CD4-positive, alpha-beta T cell treated with Interleukin-15 for 4 hours (primary cell): ENCODE measurements at regions not wholly inside any gene's neighbourhood (a gene's known extent, or its start where the extent isn't known, plus 50 kb on each side); places are given as distances from the start of the nearest gene placed in this dataset.

Experiments
- DNase-seq: peaks from one replicate; pipeline ENCODE4 v3.0.0-alpha.2; 2020; ENCODE audit warnings: low spot score

- no peak for DNase-seq
These were observed 329.5 kb upstream of the KIRREL3 start for GRCh38 chr11:127330044-127330443.

- DNase-seq: no peak
These were observed 307.7 kb upstream of the KIRREL3 start for GRCh38 chr11:127308291-127308690.

GRCh38 chr11:127307700-127308099 is 307.1 kb upstream of the KIRREL3 start:
- no peak for DNase-seq

GRCh38 chr11:127304634-127305033 is 304.1 kb upstream of the KIRREL3 start:
- no peak for DNase-seq

GRCh38 chr11:127288926-127289325 is 288.4 kb upstream of the KIRREL3 start:
- DNase-seq: no peak

- no peak for DNase-seq
These were observed 281.0 kb upstream of the KIRREL3 start for GRCh38 chr11:127281534-127281933.

- no peak for DNase-seq
These were observed 275.2 kb upstream of the KIRREL3 start for GRCh38 chr11:127275774-127276173.

- no peak for DNase-seq
These were observed 273.7 kb upstream of the KIRREL3 start for GRCh38 chr11:127274328-127274676.

GRCh38 chr11:127273593-127274327 is 273.2 kb upstream of the KIRREL3 start:
- DNase-seq: no peak

GRCh38 chr11:127270851-127271250 is 270.3 kb upstream of the KIRREL3 start:
- no peak for DNase-seq

- DNase-seq: no peak
These were observed 269.3 kb upstream of the KIRREL3 start for GRCh38 chr11:127269911-127270310.

GRCh38 chr11:127268932-127269331 is 268.4 kb upstream of the KIRREL3 start:
- DNase-seq: no peak

GRCh38 chr11:127268521-127268920 is 268.0 kb upstream of the KIRREL3 start:
- no peak for DNase-seq

- DNase-seq: no peak
These were observed 258.5 kb upstream of the KIRREL3 start for GRCh38 chr11:127259102-127259501.

GRCh38 chr11:127255209-127255608 is 254.6 kb upstream of the KIRREL3 start:
- no peak for DNase-seq

- no peak for DNase-seq
These were observed 251.8 kb upstream of the KIRREL3 start for GRCh38 chr11:127252321-127252720.

- DNase-seq: no peak
These were observed 249.0 kb upstream of the KIRREL3 start for GRCh38 chr11:127249576-127249975.

GRCh38 chr11:127248476-127248875 is 247.9 kb upstream of the KIRREL3 start:
- no peak for DNase-seq

GRCh38 chr11:127247261-127247851 is 246.8 kb upstream of the KIRREL3 start:
- DNase-seq: no peak

- DNase-seq: no peak
These were observed 242.1 kb upstream of the KIRREL3 start for GRCh38 chr11:127242676-127243075.

- no peak for DNase-seq
These were observed 237.8 kb upstream of the KIRREL3 start for GRCh38 chr11:127238321-127238720.

- DNase-seq: no peak
These were observed 236.2 kb upstream of the KIRREL3 start for GRCh38 chr11:127236776-127237175.

GRCh38 chr11:127233998-127234397 is 233.4 kb upstream of the KIRREL3 start:
- no peak for DNase-seq

GRCh38 chr11:127230392-127230791 is 229.8 kb upstream of the KIRREL3 start:
- no peak for DNase-seq
